ENCODE measurements at regions not wholly inside any gene's neighbourhood (a gene's known extent, or its start where the extent isn't known, plus 50 kb on each side); places are given as distances from the start of the nearest gene placed in this dataset.
"Not testable (repeated sequence)": the region's sequence is repeated elsewhere in the genome, so short reads cannot be mapped to it uniquely, and the experiment has no call there.

DNA sequence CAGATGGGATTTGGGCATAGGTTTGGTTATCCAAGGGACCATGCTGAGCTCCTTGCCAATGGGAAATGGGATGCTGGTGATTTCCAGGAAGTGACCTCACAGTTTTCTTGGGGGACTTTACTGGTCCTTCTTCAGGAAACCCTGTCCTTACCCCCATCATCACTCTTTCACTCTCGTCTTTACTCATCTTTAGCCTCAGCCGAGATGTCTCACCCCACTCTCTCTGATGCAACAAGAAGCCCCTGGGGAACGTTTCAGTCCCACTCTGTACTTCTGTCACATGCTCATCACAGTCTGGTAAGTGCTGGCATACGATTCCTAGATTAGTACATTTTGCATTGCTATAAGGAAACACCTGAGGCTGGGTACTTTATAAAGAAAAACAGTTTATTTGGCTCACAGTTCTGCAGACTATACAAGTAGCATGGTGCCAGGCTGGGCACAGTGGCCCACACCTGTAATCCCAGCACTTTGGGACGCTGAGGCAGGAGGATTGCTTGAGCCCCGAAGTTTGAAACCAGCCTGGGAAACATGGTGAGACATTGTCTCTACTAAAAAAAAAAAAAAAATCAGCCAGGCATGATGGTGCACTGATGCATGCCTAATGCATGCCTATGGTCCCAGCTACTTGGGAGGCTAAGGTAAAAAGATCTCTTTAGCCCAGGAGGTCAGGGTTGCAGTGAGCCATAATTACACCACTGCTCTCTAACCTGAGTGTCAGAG is 63.5 kb upstream of the VKORC1L1 start:
- Mint-ChIP-seq H3K4me1 (ENCODE audit: unreplicated experiment) (no peaks in the 10 kb centered on the region), H3K9me3 (ENCODE audit: unreplicated experiment) (no peaks in the 10 kb centered on the region), H3K36me3 (ENCODE audit: low read depth, unreplicated experiment) (peaks cover 15% of the 10 kb centered on the region), H3K4me3 (ENCODE audit: unreplicated experiment) (no peak overlapping the region), H3K27me3 (ENCODE audit: unreplicated experiment) (no peaks in the 10 kb centered on the region), H3K27ac (ENCODE audit: unreplicated experiment) (no peak overlapping the region)
- no peak for DNase-seq (ENCODE audit: low spot score)
- TF ChIP-seq, protein P1, sequence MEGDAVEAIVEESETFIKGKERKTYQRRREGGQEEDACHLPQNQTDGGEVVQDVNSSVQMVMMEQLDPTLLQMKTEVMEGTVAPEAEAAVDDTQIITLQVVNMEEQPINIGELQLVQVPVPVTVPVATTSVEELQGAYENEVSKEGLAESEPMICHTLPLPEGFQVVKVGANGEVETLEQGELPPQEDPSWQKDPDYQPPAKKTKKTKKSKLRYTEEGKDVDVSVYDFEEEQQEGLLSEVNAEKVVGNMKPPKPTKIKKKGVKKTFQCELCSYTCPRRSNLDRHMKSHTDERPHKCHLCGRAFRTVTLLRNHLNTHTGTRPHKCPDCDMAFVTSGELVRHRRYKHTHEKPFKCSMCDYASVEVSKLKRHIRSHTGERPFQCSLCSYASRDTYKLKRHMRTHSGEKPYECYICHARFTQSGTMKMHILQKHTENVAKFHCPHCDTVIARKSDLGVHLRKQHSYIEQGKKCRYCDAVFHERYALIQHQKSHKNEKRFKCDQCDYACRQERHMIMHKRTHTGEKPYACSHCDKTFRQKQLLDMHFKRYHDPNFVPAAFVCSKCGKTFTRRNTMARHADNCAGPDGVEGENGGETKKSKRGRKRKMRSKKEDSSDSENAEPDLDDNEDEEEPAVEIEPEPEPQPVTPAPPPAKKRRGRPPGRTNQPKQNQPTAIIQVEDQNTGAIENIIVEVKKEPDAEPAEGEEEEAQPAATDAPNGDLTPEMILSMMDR (IDR thresholded peaks at IDR 0.05; ENCODE audit: unreplicated experiment): no peak

DNA sequence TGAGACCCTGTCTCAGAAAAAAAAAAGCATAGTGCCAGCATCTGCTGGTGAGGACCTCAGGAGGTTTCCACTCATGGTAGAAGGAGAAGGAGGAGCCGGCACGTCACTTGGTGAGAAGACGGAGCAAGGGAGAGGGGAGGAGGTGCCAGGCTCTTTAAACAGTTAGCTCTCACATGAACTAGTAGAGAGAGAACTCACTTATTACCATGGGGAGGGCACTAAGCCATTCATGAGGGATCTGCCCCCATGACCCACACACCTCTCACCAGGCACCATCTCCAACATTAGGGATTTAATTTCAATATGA is 62.9 kb upstream of the VKORC1L1 start:
- peaks cover 15% of the 10 kb centered on the region for H3K36me3 Mint-ChIP-seq (ENCODE audit: low read depth, unreplicated experiment)
- no peak for DNase-seq (ENCODE audit: low spot score)
- no peaks in the 10 kb centered on the region for H3K4me1 Mint-ChIP-seq (ENCODE audit: unreplicated experiment)
- no peak overlapping the region for H3K4me3 Mint-ChIP-seq (ENCODE audit: unreplicated experiment)
- no peaks in the 10 kb centered on the region for H3K9me3 Mint-ChIP-seq (ENCODE audit: unreplicated experiment)
- TF ChIP-seq, protein P1 (IDR thresholded peaks at IDR 0.05; ENCODE audit: unreplicated experiment): no peak
- H3K27me3 Mint-ChIP-seq (ENCODE audit: unreplicated experiment): no peaks in the 10 kb centered on the region
- no peak overlapping the region for H3K27ac Mint-ChIP-seq (ENCODE audit: unreplicated experiment)

DNA sequence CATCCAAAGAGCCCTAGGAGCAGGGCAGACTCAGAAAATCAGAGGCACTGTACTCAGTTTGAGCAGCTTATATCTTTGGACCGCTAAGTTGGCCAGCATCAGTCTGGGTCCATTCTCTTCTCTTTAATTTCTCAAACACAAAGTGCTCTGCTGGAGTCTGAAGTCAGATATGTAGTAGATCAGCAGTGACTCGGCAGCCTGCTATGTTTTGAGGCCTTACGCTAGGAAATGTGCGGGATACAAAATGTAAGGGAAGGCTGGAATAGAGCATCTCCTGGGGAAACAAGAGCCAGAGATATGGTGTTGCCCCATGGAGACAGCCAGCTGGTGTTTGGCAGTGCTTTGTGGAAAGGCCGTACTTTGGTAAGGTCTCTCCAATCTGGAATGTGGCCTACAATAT is 60.6 kb upstream of the VKORC1L1 start:
- TF ChIP-seq, protein P1 (IDR thresholded peaks at IDR 0.05; ENCODE audit: unreplicated experiment): no peak
- Mint-ChIP-seq H3K27ac (ENCODE audit: unreplicated experiment) (no peak overlapping the region), H3K4me1 (ENCODE audit: unreplicated experiment) (no peaks in the 10 kb centered on the region), H3K4me3 (ENCODE audit: unreplicated experiment) (no peak overlapping the region), H3K9me3 (ENCODE audit: unreplicated experiment) (no peaks in the 10 kb centered on the region), H3K36me3 (ENCODE audit: low read depth, unreplicated experiment) (peaks cover 17% of the 10 kb centered on the region), H3K27me3 (ENCODE audit: unreplicated experiment) (no peaks in the 10 kb centered on the region)
- no peak for DNase-seq (ENCODE audit: low spot score)

DNA sequence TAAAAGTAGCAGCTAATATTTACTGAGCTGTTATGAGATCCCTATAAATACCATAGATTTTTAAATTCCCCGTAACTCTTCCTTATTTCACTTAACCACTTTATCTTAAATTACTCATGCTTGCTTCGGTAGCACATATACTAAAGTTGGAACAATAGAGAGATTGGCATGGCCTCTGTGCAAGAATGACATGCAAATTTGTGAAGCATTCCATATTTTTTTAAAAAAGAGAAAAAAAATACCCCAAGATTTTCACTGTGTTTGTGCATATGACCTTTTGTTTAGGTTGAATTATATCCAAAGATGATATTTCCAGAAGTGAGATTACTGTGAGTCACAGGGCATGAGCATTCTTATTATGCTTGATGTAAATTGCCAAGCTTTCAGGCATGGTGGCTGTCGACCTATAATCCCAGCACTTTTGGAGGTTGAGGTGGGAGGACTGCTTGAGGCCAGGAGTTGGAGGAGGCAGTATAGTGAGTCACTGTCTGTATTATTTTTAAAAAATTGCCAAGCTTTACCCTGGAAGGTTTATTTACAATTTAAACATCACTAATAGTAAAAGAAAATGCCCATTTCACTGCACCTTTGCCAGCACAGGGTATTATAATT is 58.2 kb upstream of the VKORC1L1 start:
- peaks cover 12% of the 10 kb centered on the region for H3K36me3 Mint-ChIP-seq (ENCODE audit: low read depth, unreplicated experiment)
- DNase-seq (ENCODE audit: low spot score); H3K4me1 Mint-ChIP-seq (ENCODE audit: unreplicated experiment); H3K27ac Mint-ChIP-seq (ENCODE audit: unreplicated experiment); H3K4me3 Mint-ChIP-seq (ENCODE audit: unreplicated experiment); H3K27me3 Mint-ChIP-seq (ENCODE audit: unreplicated experiment); H3K9me3 Mint-ChIP-seq (ENCODE audit: unreplicated experiment): not testable (repeated sequence)

DNA sequence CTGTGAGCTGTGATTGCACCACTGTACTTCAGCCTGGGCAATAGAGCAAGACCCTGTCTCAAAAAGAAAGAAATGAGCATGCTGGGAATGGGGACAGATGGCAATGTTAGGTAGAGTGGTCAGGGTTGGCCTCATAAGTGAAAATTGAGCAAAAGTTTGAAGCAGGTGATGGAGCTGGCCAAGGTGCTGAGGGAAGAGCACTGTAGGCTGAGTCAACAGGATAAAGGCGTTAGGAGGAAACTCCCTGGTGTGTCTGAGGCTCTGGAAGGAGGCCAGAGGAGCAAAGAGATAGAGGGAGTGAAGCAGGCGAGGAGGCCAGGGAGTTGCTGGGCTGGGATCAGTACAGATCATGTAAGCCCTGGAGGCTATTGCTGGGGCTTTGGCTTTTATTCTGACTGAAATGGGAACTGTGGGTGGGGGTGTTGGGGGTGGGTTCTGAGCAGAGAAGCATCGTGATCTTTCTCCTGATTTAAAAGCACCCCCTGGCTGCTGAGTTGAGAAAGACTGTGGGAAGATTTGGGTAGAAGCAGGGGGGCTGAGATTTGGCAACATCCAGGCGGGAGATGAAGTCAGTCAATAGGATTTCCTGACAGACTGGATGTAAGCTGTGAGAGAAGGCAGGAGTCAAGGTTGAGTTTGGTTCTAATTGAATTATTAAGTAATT is 52.5 kb upstream of the VKORC1L1 start:
- no peak overlapping the region for H3K4me3 Mint-ChIP-seq (ENCODE audit: unreplicated experiment)
- peak; percentile 41 for DNase-seq (ENCODE audit: low spot score)
- H3K36me3 Mint-ChIP-seq (ENCODE audit: low read depth, unreplicated experiment): peaks cover 8% of the 10 kb centered on the region
- H3K4me1 Mint-ChIP-seq (ENCODE audit: unreplicated experiment): peaks cover 7% of the 10 kb centered on the region
- no peaks in the 10 kb centered on the region for H3K9me3 Mint-ChIP-seq (ENCODE audit: unreplicated experiment)
- TF ChIP-seq, protein P1 (IDR thresholded peaks at IDR 0.05; ENCODE audit: unreplicated experiment): peak; percentile 15
- peak overlapping the region; percentile 22 for H3K27ac Mint-ChIP-seq (ENCODE audit: unreplicated experiment)
- peaks cover 5% of the 10 kb centered on the region for H3K27me3 Mint-ChIP-seq (ENCODE audit: unreplicated experiment)
